ENCODE measurements at regions not wholly inside any gene's neighbourhood (a gene's known extent, or its start where the extent isn't known, plus 50 kb on each side); places are given as distances from the start of the nearest gene placed in this dataset.

GRCh38 chr2:129438501-129439057 is 540.9 kb upstream of the RAB6C start:
- TF ChIP-seq CTCF (conservative IDR thresholded peaks at IDR 0.05; ENCODE audit: low read depth, low read length) (no peak), EZH2 (IDR thresholded peaks at IDR 0.05; ENCODE audit: borderline replicate concordance, low read depth, low read length, poor library complexity, severe bottlenecking) (no peak)

Data from A673 (cell line).